ENCODE measurements at regions not wholly inside any gene's neighbourhood (a gene's known extent, or its start where the extent isn't known, plus 50 kb on each side); places are given as distances from the start of the nearest gene placed in this dataset.

GRCh38 chr6:164023535-164023934, 609.0 kb downstream of the QKI start:
- no peak for TF ChIP-seq CTCF (IDR thresholded peaks at IDR 0.05; ENCODE audit: low read depth, low read length, missing control alignments)
- H3K27me3 ChIP-seq (replicated peaks), result no peaks in the 10 kb centered on the region
- in situ Hi-C loops (cut with HindIII; ENCODE audit: low pct_ligation_motif_present, low sequenced_read_pairs), result no loop called here
- no peak overlapping the region for H3K4me3 ChIP-seq (ENCODE audit: low read depth, low read length)
- H3K27ac ChIP-seq, result no peak overlapping the region
- DNase-seq, result no peak
- no peaks in the 10 kb centered on the region for H3K36me3 ChIP-seq (replicated peaks)

- in situ Hi-C loops (cut with HindIII; ENCODE audit: low pct_ligation_motif_present, low sequenced_read_pairs), result no loop called here
- Histone ChIP-seq H3K4me3 (ENCODE audit: low read depth, low read length) (no peak overlapping the region), H3K36me3 (replicated peaks) (no peaks in the 10 kb centered on the region), H3K27ac (no peak overlapping the region), H3K27me3 (replicated peaks) (no peaks in the 10 kb centered on the region)
- TF ChIP-seq CTCF (IDR thresholded peaks at IDR 0.05; ENCODE audit: low read depth, low read length, missing control alignments), result no peak
- no peak for DNase-seq
Observed at GRCh38 chr6:164022632-164023031, 608.1 kb downstream of the QKI start.

GRCh38 chr6:164021589-164022250, 607.2 kb downstream of the QKI start:
- in situ Hi-C loops (cut with HindIII; ENCODE audit: low pct_ligation_motif_present, low sequenced_read_pairs), result no loop called here
- H3K4me3 ChIP-seq (ENCODE audit: low read depth, low read length), result no peak overlapping the region
- no peaks in the 10 kb centered on the region for H3K27me3 ChIP-seq (replicated peaks)
- no peak for DNase-seq
- no peak for TF ChIP-seq CTCF (IDR thresholded peaks at IDR 0.05; ENCODE audit: low read depth, low read length, missing control alignments)
- no peaks in the 10 kb centered on the region for H3K36me3 ChIP-seq (replicated peaks)
- no peak overlapping the region for H3K27ac ChIP-seq

GRCh38 chr6:164020142-164020541, 605.6 kb downstream of the QKI start:
- TF ChIP-seq CTCF (IDR thresholded peaks at IDR 0.05; ENCODE audit: low read depth, low read length, missing control alignments), result no peak
- Histone ChIP-seq H3K27me3 (replicated peaks) (no peaks in the 10 kb centered on the region), H3K36me3 (replicated peaks) (no peaks in the 10 kb centered on the region), H3K27ac (no peak overlapping the region), H3K4me3 (ENCODE audit: low read depth, low read length) (no peak overlapping the region)
- DNase-seq, result no peak
- in situ Hi-C loops (cut with HindIII; ENCODE audit: low pct_ligation_motif_present, low sequenced_read_pairs), result no loop called here

- Histone ChIP-seq H3K4me3 (ENCODE audit: low read depth, low read length) (no peak overlapping the region), H3K27me3 (replicated peaks) (no peaks in the 10 kb centered on the region), H3K36me3 (replicated peaks) (no peaks in the 10 kb centered on the region), H3K27ac (no peak overlapping the region)
- no peak for DNase-seq
- no peak for TF ChIP-seq CTCF (IDR thresholded peaks at IDR 0.05; ENCODE audit: low read depth, low read length, missing control alignments)
- in situ Hi-C loops (cut with HindIII; ENCODE audit: low pct_ligation_motif_present, low sequenced_read_pairs), result no loop called here
Observed at GRCh38 chr6:164018133-164018532, 603.6 kb downstream of the QKI start.

- no peak overlapping the region for H3K27ac ChIP-seq
- no peaks in the 10 kb centered on the region for H3K36me3 ChIP-seq (replicated peaks)
- H3K27me3 ChIP-seq (replicated peaks), result no peaks in the 10 kb centered on the region
- DNase-seq, result no peak
- H3K4me3 ChIP-seq (ENCODE audit: low read depth, low read length), result no peak overlapping the region
- no peak for TF ChIP-seq CTCF (IDR thresholded peaks at IDR 0.05; ENCODE audit: low read depth, low read length, missing control alignments)
- in situ Hi-C loops (cut with HindIII; ENCODE audit: low pct_ligation_motif_present, low sequenced_read_pairs), result no loop called here
Observed at GRCh38 chr6:164016056-164016455, 601.5 kb downstream of the QKI start.

All from brain microvascular endothelial cell (primary cell).